HCEC 1CT (cell line): ENCODE measurements at regions not wholly inside any gene's neighbourhood (a gene's known extent, or its start where the extent isn't known, plus 50 kb on each side); places are given as distances from the start of the nearest gene placed in this dataset.

Experiments
- DNase-seq: peaks from one replicate; pipeline ENCODE4 v3.0.0-alpha.2; 2017

GRCh38 chr3:160622263-160623045 lies 54.5 kb upstream of the ARL14 start:
- DNase-seq, result no peak

- no peak for DNase-seq
These were observed 53.5 kb upstream of the KPNA4 start for GRCh38 chr3:160618878-160619277.

GRCh38 chr3:160618363-160618762 lies 53.0 kb upstream of the KPNA4 start:
- DNase-seq, result no peak

- no peak for DNase-seq
These were observed 52.3 kb upstream of the KPNA4 start for GRCh38 chr3:160617636-160618035.

- peak; percentile 71 for DNase-seq
These were observed 51.3 kb upstream of the KPNA4 start for GRCh38 chr3:160616716-160617115.

GRCh38 chr3:160616311-160616710 lies 50.9 kb upstream of the KPNA4 start:
- no peak for DNase-seq
